ENCODE measurements at regions not wholly inside any gene's neighbourhood (a gene's known extent, or its start where the extent isn't known, plus 50 kb on each side); places are given as distances from the start of the nearest gene placed in this dataset.
"Not testable (repeated sequence)": the region's sequence is repeated elsewhere in the genome, so short reads cannot be mapped to it uniquely, and the experiment has no call there.

- H2BK5ac ChIP-seq (ENCODE audit: low read length): no peak overlapping the region
- H3K4me3 ChIP-seq (ENCODE audit: low read length): no peak overlapping the region
- H3K27me3 ChIP-seq (ENCODE audit: insufficient read depth, low read length, poor library complexity): no peaks in the 10 kb centered on the region
- H3K4me1 ChIP-seq (ENCODE audit: control insufficient read depth, low read depth, low read length): no peaks in the 10 kb centered on the region
- H4K5ac ChIP-seq (ENCODE audit: low read length): no peak overlapping the region
- no peak overlapping the region for H3K4me2 ChIP-seq (ENCODE audit: low read length)
- H2BK120ac ChIP-seq (ENCODE audit: low read depth, low read length): no peak overlapping the region
- no peak overlapping the region for H2BK15ac ChIP-seq (replicated peaks; ENCODE audit: low read depth)
- WGBS (ENCODE audit: extremely low coverage, insufficient coverage, low lambda C conversion rate): no CpG with 5 or more reads among the region's 4 CpGs
- no peak overlapping the region for H3K4ac ChIP-seq (ENCODE audit: low read depth, low read length)
- H3K79me2 ChIP-seq (ENCODE audit: control insufficient read depth, insufficient read depth, low read length): no peaks in the 10 kb centered on the region
- H4K8ac ChIP-seq (ENCODE audit: low read depth, low read length): no peak overlapping the region
- no peak overlapping the region for H3K18ac ChIP-seq (ENCODE audit: low read length)
- no peaks in the 10 kb centered on the region for H3K36me3 ChIP-seq (ENCODE audit: control insufficient read depth, insufficient read depth, low read length)
- no peak overlapping the region for H3K56ac ChIP-seq (ENCODE audit: low read length)
- no peak overlapping the region for H2AK5ac ChIP-seq (ENCODE audit: low read length)
- no peak overlapping the region for H3K9ac ChIP-seq (ENCODE audit: low read length)
- DNase-seq: no peak
- no peak overlapping the region for H3K27ac ChIP-seq (ENCODE audit: low read depth, low read length)
- no peaks in the 10 kb centered on the region for H3K79me1 ChIP-seq (ENCODE audit: low read length)
- H3K23ac ChIP-seq (ENCODE audit: low read length): no peak overlapping the region
These were observed 1522.3 kb upstream of the TPTE start for GRCh38 chr21:8998946-8999681.

GRCh38 chr21:9000132-9000531 lies 1521.3 kb upstream of the TPTE start:
- H3K79me1 ChIP-seq (ENCODE audit: low read length); H3K4ac ChIP-seq (ENCODE audit: low read depth, low read length); H2AK5ac ChIP-seq (ENCODE audit: low read length); H4K8ac ChIP-seq (ENCODE audit: low read depth, low read length); DNase-seq; H2BK120ac ChIP-seq (ENCODE audit: low read depth, low read length); H3K9ac ChIP-seq (ENCODE audit: low read length); H3K36me3 ChIP-seq (ENCODE audit: control insufficient read depth, insufficient read depth, low read length); H3K79me2 ChIP-seq (ENCODE audit: control insufficient read depth, insufficient read depth, low read length); H3K18ac ChIP-seq (ENCODE audit: low read length); H3K4me2 ChIP-seq (ENCODE audit: low read length); H2BK15ac ChIP-seq (replicated peaks; ENCODE audit: low read depth); H3K4me1 ChIP-seq (ENCODE audit: control insufficient read depth, low read depth, low read length); H4K5ac ChIP-seq (ENCODE audit: low read length); H3K27ac ChIP-seq (ENCODE audit: low read depth, low read length); H3K56ac ChIP-seq (ENCODE audit: low read length); H3K4me3 ChIP-seq (ENCODE audit: low read length); H3K27me3 ChIP-seq (ENCODE audit: insufficient read depth, low read length, poor library complexity); H3K23ac ChIP-seq (ENCODE audit: low read length); H2BK5ac ChIP-seq (ENCODE audit: low read length): not testable (repeated sequence)
- no CpG with 5 or more reads among the region's 1 CpG for whole genome bisulfite sequencing (ENCODE audit: extremely low coverage, insufficient coverage, low lambda C conversion rate)

GRCh38 chr21:9000671-9001070 lies 1520.7 kb upstream of the TPTE start:
- not testable (repeated sequence) for H4K5ac ChIP-seq (ENCODE audit: low read length); H3K4me2 ChIP-seq (ENCODE audit: low read length); H3K36me3 ChIP-seq (ENCODE audit: control insufficient read depth, insufficient read depth, low read length); H3K4me1 ChIP-seq (ENCODE audit: control insufficient read depth, low read depth, low read length); H4K8ac ChIP-seq (ENCODE audit: low read depth, low read length); H3K9ac ChIP-seq (ENCODE audit: low read length); H2BK5ac ChIP-seq (ENCODE audit: low read length); H3K27me3 ChIP-seq (ENCODE audit: insufficient read depth, low read length, poor library complexity); H3K23ac ChIP-seq (ENCODE audit: low read length); H2AK5ac ChIP-seq (ENCODE audit: low read length); H3K4ac ChIP-seq (ENCODE audit: low read depth, low read length); DNase-seq; H2BK15ac ChIP-seq (replicated peaks; ENCODE audit: low read depth); H3K79me1 ChIP-seq (ENCODE audit: low read length); H3K79me2 ChIP-seq (ENCODE audit: control insufficient read depth, insufficient read depth, low read length); H3K4me3 ChIP-seq (ENCODE audit: low read length); H3K27ac ChIP-seq (ENCODE audit: low read depth, low read length); H3K56ac ChIP-seq (ENCODE audit: low read length); H2BK120ac ChIP-seq (ENCODE audit: low read depth, low read length); H3K18ac ChIP-seq (ENCODE audit: low read length)
- no CpG with 5 or more reads among the region's 2 CpGs for WGBS (ENCODE audit: extremely low coverage, insufficient coverage, low lambda C conversion rate)

- not testable (repeated sequence) for H2AK5ac ChIP-seq (ENCODE audit: low read length); H3K79me1 ChIP-seq (ENCODE audit: low read length)
These were observed 1519.3 kb upstream of the TPTE start for GRCh38 chr21:9001890-9002663.

GRCh38 chr21:9003909-9004814 lies 1517.2 kb upstream of the TPTE start:
- H3K79me1 ChIP-seq (ENCODE audit: low read length); H3K36me3 ChIP-seq (ENCODE audit: control insufficient read depth, insufficient read depth, low read length); H3K4me1 ChIP-seq (ENCODE audit: control insufficient read depth, low read depth, low read length); H3K4me2 ChIP-seq (ENCODE audit: low read length); H2BK5ac ChIP-seq (ENCODE audit: low read length); H3K79me2 ChIP-seq (ENCODE audit: control insufficient read depth, insufficient read depth, low read length); H2AK5ac ChIP-seq (ENCODE audit: low read length); H3K9ac ChIP-seq (ENCODE audit: low read length); H2BK15ac ChIP-seq (replicated peaks; ENCODE audit: low read depth); H3K4me3 ChIP-seq (ENCODE audit: low read length); H3K27ac ChIP-seq (ENCODE audit: low read depth, low read length); H2BK120ac ChIP-seq (ENCODE audit: low read depth, low read length); H4K8ac ChIP-seq (ENCODE audit: low read depth, low read length); H3K4ac ChIP-seq (ENCODE audit: low read depth, low read length); H3K23ac ChIP-seq (ENCODE audit: low read length); H3K18ac ChIP-seq (ENCODE audit: low read length); DNase-seq; H3K27me3 ChIP-seq (ENCODE audit: insufficient read depth, low read length, poor library complexity); H4K5ac ChIP-seq (ENCODE audit: low read length); H3K56ac ChIP-seq (ENCODE audit: low read length): not testable (repeated sequence)
- WGBS (ENCODE audit: extremely low coverage, insufficient coverage, low lambda C conversion rate): no CpG with 5 or more reads among the region's 7 CpGs

More at GRCh38 chr21:9001890-9002663, 1519.3 kb upstream of the TPTE start:
- H3K23ac ChIP-seq (ENCODE audit: low read length); H3K18ac ChIP-seq (ENCODE audit: low read length); H3K4me2 ChIP-seq (ENCODE audit: low read length); H2BK15ac ChIP-seq (replicated peaks; ENCODE audit: low read depth); H2BK120ac ChIP-seq (ENCODE audit: low read depth, low read length); H3K9ac ChIP-seq (ENCODE audit: low read length); H3K4me1 ChIP-seq (ENCODE audit: control insufficient read depth, low read depth, low read length); H3K79me2 ChIP-seq (ENCODE audit: control insufficient read depth, insufficient read depth, low read length); H3K27ac ChIP-seq (ENCODE audit: low read depth, low read length); DNase-seq; H2BK5ac ChIP-seq (ENCODE audit: low read length); H3K56ac ChIP-seq (ENCODE audit: low read length); H3K4ac ChIP-seq (ENCODE audit: low read depth, low read length); H4K8ac ChIP-seq (ENCODE audit: low read depth, low read length); H4K5ac ChIP-seq (ENCODE audit: low read length); H3K36me3 ChIP-seq (ENCODE audit: control insufficient read depth, insufficient read depth, low read length); H3K27me3 ChIP-seq (ENCODE audit: insufficient read depth, low read length, poor library complexity); H3K4me3 ChIP-seq (ENCODE audit: low read length): not testable (repeated sequence)
- WGBS (ENCODE audit: extremely low coverage, insufficient coverage, low lambda C conversion rate): no CpG with 5 or more reads among the region's 5 CpGs

Data from mesendoderm (in vitro differentiated cells).